Neural cell (in vitro differentiated cells): ENCODE measurements at regions not wholly inside any gene's neighbourhood (a gene's known extent, or its start where the extent isn't known, plus 50 kb on each side); places are given as distances from the start of the nearest gene placed in this dataset.

Experiments used
- H2AFZ ChIP-seq: fragments of 200-600, 300-800 bp; sonication (generic), shearing (Covaris generic); 2 replicates; pipeline ENCODE4 v1.6.0; 2014; ENCODE audit warnings: low read depth, mild to moderate bottlenecking, antibody characterized with exemption, low read length, moderate library complexity
- H3F3A ChIP-seq: fragments of 200-600 bp; shearing (Covaris generic); 2 replicates; pipeline ENCODE4 v1.6.1; 2016; ENCODE audit warnings: mild to moderate bottlenecking, moderate library complexity, mixed read lengths, antibody characterized with exemption, low read length; ENCODE audit not compliant: insufficient read depth, poor library complexity, severe bottlenecking
- H3K27ac ChIP-seq: fragments of 200-600, 300-800 bp; sonication (generic), shearing (Covaris generic); 2 replicates; pipeline ENCODE4 v1.5.1; 2014; ENCODE audit warnings: mild to moderate bottlenecking, low read length, moderate library complexity
- H3K27me3 ChIP-seq: fragments of 300-800, 200-600 bp; sonication (generic), shearing (Covaris generic); 2 replicates; pipeline ENCODE4 v1.6.0; 2014; ENCODE audit warnings: mild to moderate bottlenecking, low read depth, low read length, moderate library complexity; ENCODE audit not compliant: insufficient read depth
- H3K36me3 ChIP-seq: fragments of 300-800, 200-600 bp; sonication (generic), shearing (Covaris generic); 2 replicates; pipeline ENCODE4 v1.5.1; 2014; ENCODE audit warnings: mild to moderate bottlenecking, antibody characterized with exemption, low read length, moderate library complexity; ENCODE audit not compliant: insufficient read depth
- H3K4me2 ChIP-seq: fragments of 300-800, 200-600 bp; sonication (generic), shearing (Covaris generic); 2 replicates; pipeline ENCODE4 v1.6.0; 2014; ENCODE audit warnings: mild to moderate bottlenecking, low read length
- H3K4me3 ChIP-seq: fragments of 300-800, 200-600 bp; sonication (generic), shearing (Covaris generic); 2 replicates; pipeline ENCODE4 v1.5.1; 2014; ENCODE audit warnings: mild to moderate bottlenecking, low read length, moderate library complexity
- H3K79me2 ChIP-seq: fragments of 200-600 bp; shearing (Covaris generic); replicated peaks from 2 replicates; pipeline ENCODE4 v1.6.0; 2014; ENCODE audit warnings: mild to moderate bottlenecking, low read length, moderate library complexity; ENCODE audit not compliant: insufficient read depth
- H3K9ac ChIP-seq: fragments of 300-800, 200-600 bp; sonication (generic), shearing (Covaris generic); 2 replicates; pipeline ENCODE4 v1.6.1; 2016; ENCODE audit warnings: mild to moderate bottlenecking, low read length, mixed read lengths
- H3K9me2 ChIP-seq: fragments of 200-600 bp; shearing (Covaris generic); 2 replicates; pipeline ENCODE4 v1.6.1; 2016; ENCODE audit warnings: mild to moderate bottlenecking, low read length, mixed read lengths; ENCODE audit not compliant: insufficient read depth
- H3K9me3 ChIP-seq: fragments of 200-600, 300-800 bp; sonication (generic), shearing (Covaris generic); 2 replicates; pipeline ENCODE4 v1.6.1; 2016; ENCODE audit warnings: mild to moderate bottlenecking, mixed run types, low read length, moderate library complexity, mixed read lengths
- H4K20me1 ChIP-seq: fragments of 200-600 bp; shearing (Covaris generic); 2 replicates; pipeline ENCODE4 v1.6.1; 2016; ENCODE audit warnings: mild to moderate bottlenecking, mixed run types; ENCODE audit not compliant: insufficient read depth
- CTCF ChIP-seq: fragments of 450-650 bp; IDR thresholded peaks from 2 replicates; pipeline ENCODE4 v1.5.1; 2014; ENCODE audit warnings: antibody characterized with exemption, mild to moderate bottlenecking, moderate library complexity; ENCODE audit not compliant: poor library complexity, severe bottlenecking
- EP300 ChIP-seq: fragments of 450-650 bp; conservative IDR thresholded peaks from 2 replicates; pipeline ENCODE4 v1.6.1; 2014; ENCODE audit warnings: antibody characterized with exemption, mild to moderate bottlenecking, moderate library complexity; ENCODE audit not compliant: poor library complexity, severe bottlenecking
- EZH2 ChIP-seq: fragments of 200-600, 300-800 bp; shearing (Covaris generic), sonication (generic); IDR thresholded peaks from 2 replicates; pipeline ENCODE4 v1.6.1; 2014; ENCODE audit warnings: antibody characterized with exemption, low read length, borderline replicate concordance, mild to moderate bottlenecking; ENCODE audit not compliant: insufficient read depth, poor library complexity, severe bottlenecking
- MXI1 ChIP-seq: fragments of 450-650 bp; conservative IDR thresholded peaks from 2 replicates; pipeline ENCODE4 v1.6.1; 2014; ENCODE audit warnings: antibody characterized with exemption, mild to moderate bottlenecking; ENCODE audit not compliant: poor library complexity, severe bottlenecking
- POLR2AphosphoS5 ChIP-seq: IDR thresholded peaks from 2 replicates; pipeline ENCODE4 v1.6.1; 2012
- RAD21 ChIP-seq: fragments of 450-650 bp; conservative IDR thresholded peaks from 2 replicates; pipeline ENCODE4 v1.6.1; 2014; ENCODE audit warnings: antibody characterized with exemption, mild to moderate bottlenecking, moderate library complexity
- SMC3 ChIP-seq: fragments of 450-650 bp; conservative IDR thresholded peaks from 2 replicates; pipeline ENCODE4 v1.6.1; 2014; ENCODE audit warnings: antibody characterized with exemption, mild to moderate bottlenecking, moderate library complexity; ENCODE audit not compliant: poor library complexity
- TAF1 ChIP-seq: IDR thresholded peaks from 2 replicates; pipeline ENCODE4 v1.6.1; 2012; ENCODE audit warnings: low read depth
- TF ChIP-seq, protein P1 (sequence below): IDR thresholded peaks from 2 replicates; pipeline ENCODE4 v1.6.1; 2012; ENCODE audit warnings: borderline replicate concordance

DNA sequence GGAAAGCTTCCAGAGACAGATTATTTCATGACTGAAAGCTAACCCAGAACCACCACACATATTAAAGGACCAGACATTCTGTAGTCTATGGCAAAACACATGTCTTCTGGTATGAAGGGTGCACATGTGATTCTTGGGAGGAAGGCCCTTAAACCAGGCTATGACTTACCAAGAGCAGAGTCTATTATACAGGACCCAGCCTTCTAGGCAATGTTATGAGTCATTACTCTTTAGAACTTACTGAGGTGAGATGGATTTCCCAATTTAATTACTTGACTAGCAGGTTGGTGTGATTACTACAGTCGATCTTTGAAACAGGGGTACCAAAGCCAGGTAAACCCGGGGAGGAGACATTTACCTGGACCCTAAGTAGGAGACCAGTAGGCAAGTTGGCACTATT lies 350.8 kb downstream of the TRIB2 start:
- Histone ChIP-seq H3K9me3 (no peaks in the 10 kb centered on the region), H3K4me3 (no peak overlapping the region), H3K27me3 (no peaks in the 10 kb centered on the region), H3K4me2 (no peak overlapping the region), H4K20me1 (no peaks in the 10 kb centered on the region), H3F3A (no peaks in the 10 kb centered on the region), H3K9me2 (no peaks in the 10 kb centered on the region), H3K79me2 (no peaks in the 10 kb centered on the region), H2AFZ (no peak overlapping the region), H3K36me3 (no peaks in the 10 kb centered on the region), H3K9ac (no peak overlapping the region), H3K27ac (no peak overlapping the region)
- TF ChIP-seq EP300 = no peak
- TF ChIP-seq RAD21 = no peak

DNA sequence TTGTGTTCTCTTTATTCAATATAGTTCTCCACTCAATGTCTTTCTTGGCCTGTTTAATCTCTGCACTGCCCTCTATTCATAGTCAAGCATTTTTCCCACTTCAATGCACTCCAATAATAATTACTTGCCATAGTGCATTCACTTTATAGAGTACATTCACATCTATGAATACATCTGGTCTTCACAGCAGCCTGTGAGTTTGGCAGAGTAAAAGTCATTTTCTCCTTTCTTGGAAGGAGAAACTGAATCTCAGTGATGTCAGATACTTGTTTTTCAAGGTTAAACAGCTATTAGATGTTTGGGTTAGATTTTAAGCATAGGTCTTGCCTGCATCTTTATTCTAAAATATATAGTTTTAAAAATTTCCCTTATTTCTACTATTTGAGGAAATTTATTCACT lies 373.2 kb downstream of the TRIB2 start:
- Histone ChIP-seq H3K36me3 (no peaks in the 10 kb centered on the region), H3K4me3 (no peak overlapping the region), H3K9me2 (no peaks in the 10 kb centered on the region), H3K9ac (no peak overlapping the region), H3K79me2 (no peaks in the 10 kb centered on the region), H2AFZ (no peak overlapping the region), H3K4me2 (no peak overlapping the region), H3K27ac (no peak overlapping the region), H3K27me3 (no peaks in the 10 kb centered on the region), H3F3A (no peaks in the 10 kb centered on the region), H4K20me1 (no peaks in the 10 kb centered on the region), H3K9me3 (no peaks in the 10 kb centered on the region)
- TF ChIP-seq, protein P1, sequence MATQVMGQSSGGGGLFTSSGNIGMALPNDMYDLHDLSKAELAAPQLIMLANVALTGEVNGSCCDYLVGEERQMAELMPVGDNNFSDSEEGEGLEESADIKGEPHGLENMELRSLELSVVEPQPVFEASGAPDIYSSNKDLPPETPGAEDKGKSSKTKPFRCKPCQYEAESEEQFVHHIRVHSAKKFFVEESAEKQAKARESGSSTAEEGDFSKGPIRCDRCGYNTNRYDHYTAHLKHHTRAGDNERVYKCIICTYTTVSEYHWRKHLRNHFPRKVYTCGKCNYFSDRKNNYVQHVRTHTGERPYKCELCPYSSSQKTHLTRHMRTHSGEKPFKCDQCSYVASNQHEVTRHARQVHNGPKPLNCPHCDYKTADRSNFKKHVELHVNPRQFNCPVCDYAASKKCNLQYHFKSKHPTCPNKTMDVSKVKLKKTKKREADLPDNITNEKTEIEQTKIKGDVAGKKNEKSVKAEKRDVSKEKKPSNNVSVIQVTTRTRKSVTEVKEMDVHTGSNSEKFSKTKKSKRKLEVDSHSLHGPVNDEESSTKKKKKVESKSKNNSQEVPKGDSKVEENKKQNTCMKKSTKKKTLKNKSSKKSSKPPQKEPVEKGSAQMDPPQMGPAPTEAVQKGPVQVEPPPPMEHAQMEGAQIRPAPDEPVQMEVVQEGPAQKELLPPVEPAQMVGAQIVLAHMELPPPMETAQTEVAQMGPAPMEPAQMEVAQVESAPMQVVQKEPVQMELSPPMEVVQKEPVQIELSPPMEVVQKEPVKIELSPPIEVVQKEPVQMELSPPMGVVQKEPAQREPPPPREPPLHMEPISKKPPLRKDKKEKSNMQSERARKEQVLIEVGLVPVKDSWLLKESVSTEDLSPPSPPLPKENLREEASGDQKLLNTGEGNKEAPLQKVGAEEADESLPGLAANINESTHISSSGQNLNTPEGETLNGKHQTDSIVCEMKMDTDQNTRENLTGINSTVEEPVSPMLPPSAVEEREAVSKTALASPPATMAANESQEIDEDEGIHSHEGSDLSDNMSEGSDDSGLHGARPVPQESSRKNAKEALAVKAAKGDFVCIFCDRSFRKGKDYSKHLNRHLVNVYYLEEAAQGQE = no peak
- TF ChIP-seq SMC3 (no peak), EZH2 (no peak), MXI1 (no peak), POLR2AphosphoS5 (no peak), CTCF (no peak), RAD21 (no peak), TAF1 (no peak), EP300 (no peak)

DNA sequence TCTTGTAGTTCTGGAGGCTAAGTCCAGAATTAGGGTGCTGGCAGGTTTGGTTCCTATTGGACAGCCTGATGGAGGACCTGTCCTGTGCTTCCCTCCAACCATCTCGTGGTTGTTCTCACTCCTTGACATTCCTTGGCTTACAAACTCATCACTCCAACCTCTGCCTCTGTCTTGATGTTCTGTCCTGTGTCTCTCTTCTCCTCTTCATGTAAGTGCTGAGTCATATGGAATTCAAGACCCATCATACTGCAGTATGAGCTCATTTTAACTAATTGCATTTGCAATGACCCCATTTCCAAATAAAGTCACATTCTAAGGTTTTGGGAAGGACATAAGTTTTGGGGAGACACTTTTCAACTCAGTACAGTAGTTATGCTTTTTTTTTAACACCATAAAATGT lies 374.7 kb downstream of the TRIB2 start:
- Histone ChIP-seq H3K9ac (no peak overlapping the region), H3K4me3 (no peak overlapping the region), H3K36me3 (no peaks in the 10 kb centered on the region), H3F3A (no peaks in the 10 kb centered on the region), H4K20me1 (no peaks in the 10 kb centered on the region), H3K9me2 (no peaks in the 10 kb centered on the region), H3K27ac (no peak overlapping the region), H3K27me3 (no peaks in the 10 kb centered on the region), H2AFZ (no peak overlapping the region), H3K9me3 (no peaks in the 10 kb centered on the region), H3K79me2 (no peaks in the 10 kb centered on the region), H3K4me2 (no peak overlapping the region)
- TF ChIP-seq EP300 (no peak), CTCF (no peak), RAD21 (no peak), TAF1 (no peak), MXI1 (no peak), SMC3 (no peak), EZH2 (no peak), POLR2AphosphoS5 (no peak)
- TF ChIP-seq, protein P1 = no peak
